ENCODE measurements at regions not wholly inside any gene's neighbourhood (a gene's known extent, or its start where the extent isn't known, plus 50 kb on each side); places are given as distances from the start of the nearest gene placed in this dataset.

DNA sequence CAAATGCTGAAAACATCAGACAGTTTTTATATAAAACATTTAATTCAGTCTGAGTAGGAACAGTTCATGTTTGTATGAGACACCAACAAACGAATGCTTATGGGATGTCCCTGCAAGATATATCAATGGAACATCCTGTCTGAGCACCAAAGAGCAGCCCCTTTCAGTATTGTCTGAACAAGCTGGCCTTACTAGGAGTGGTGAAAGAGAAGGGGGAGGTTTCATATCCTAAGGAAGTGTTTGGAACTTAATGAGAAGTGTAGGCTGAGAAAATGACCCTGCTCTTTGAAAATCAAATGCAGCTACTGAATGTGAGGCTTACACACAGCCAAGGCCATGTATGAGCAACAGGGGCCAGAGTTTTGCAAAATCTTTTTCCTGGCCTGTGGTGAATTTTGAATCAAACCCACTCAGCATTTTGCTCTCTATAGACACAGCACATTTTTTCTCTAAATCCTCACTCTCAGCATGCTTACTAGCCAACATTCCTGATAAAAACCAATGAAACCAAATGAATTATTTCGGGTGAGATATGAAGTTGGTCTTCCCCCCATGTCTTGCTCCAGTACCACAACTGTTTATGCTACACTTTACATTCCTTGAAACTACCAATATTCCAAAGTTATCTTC is 119.4 kb downstream of the LUZP4 start:
- Histone ChIP-seq H3K4me3 (no peak overlapping the region), H3K4me2 (peak overlapping the region; percentile 11), H3K27me3 (no peaks in the 10 kb centered on the region), H3K36me3 (replicated peaks; ENCODE audit: insufficient read depth, low read depth) (no peaks in the 10 kb centered on the region), H4K20me1 (ENCODE audit: insufficient read depth, poor library complexity, severe bottlenecking) (no peaks in the 10 kb centered on the region), H2AFZ (no peak overlapping the region), H3K79me2 (no peaks in the 10 kb centered on the region), H3K9me3 (ENCODE audit: low read depth) (no peaks in the 10 kb centered on the region), H3K4me1 (ENCODE audit: insufficient read depth) (peaks cover 16% of the 10 kb centered on the region), H3K9me2 (replicated peaks; ENCODE audit: insufficient read depth) (no peaks in the 10 kb centered on the region), H3K27ac (peak overlapping the region; percentile 23)
- TF ChIP-seq EZH2phosphoT487 (IDR thresholded peaks at IDR 0.05; ENCODE audit: low read depth, severe bottlenecking, unreplicated experiment) (no peak), EZH2 (IDR thresholded peaks at IDR 0.05; ENCODE audit: borderline replicate concordance) (no peak)
- TF ChIP-seq, protein P1, sequence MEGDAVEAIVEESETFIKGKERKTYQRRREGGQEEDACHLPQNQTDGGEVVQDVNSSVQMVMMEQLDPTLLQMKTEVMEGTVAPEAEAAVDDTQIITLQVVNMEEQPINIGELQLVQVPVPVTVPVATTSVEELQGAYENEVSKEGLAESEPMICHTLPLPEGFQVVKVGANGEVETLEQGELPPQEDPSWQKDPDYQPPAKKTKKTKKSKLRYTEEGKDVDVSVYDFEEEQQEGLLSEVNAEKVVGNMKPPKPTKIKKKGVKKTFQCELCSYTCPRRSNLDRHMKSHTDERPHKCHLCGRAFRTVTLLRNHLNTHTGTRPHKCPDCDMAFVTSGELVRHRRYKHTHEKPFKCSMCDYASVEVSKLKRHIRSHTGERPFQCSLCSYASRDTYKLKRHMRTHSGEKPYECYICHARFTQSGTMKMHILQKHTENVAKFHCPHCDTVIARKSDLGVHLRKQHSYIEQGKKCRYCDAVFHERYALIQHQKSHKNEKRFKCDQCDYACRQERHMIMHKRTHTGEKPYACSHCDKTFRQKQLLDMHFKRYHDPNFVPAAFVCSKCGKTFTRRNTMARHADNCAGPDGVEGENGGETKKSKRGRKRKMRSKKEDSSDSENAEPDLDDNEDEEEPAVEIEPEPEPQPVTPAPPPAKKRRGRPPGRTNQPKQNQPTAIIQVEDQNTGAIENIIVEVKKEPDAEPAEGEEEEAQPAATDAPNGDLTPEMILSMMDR (IDR thresholded peaks at IDR 0.05; ENCODE audit: poor library complexity): no peak
- DNase-seq (ENCODE audit: low spot score): no peak
- WGBS (ENCODE audit: low lambda C conversion rate, missing lambda C conversion rate): 71% methylated on average over 2 of the region's 2 CpGs

DNA sequence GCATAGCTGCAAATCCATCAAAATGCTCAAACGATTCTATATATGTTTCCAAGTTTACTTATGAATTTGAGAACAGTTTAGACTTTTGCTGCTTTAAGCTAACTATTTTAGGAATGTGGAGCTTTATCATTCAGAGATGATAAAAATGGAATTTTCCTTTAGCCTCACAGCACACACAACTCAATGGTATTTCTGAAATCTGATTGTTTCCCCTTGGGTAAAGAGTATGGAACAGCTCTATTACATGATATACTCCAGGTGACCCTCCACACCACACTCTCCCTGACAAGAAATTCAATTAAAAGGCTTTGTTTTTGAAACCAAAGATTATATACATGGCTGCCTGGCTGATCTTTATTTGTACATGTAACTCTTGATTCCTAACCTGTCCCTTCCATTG is 120.0 kb downstream of the LUZP4 start:
- TF ChIP-seq EZH2phosphoT487 (IDR thresholded peaks at IDR 0.05; ENCODE audit: low read depth, severe bottlenecking, unreplicated experiment): no peak
- TF ChIP-seq EZH2 (IDR thresholded peaks at IDR 0.05; ENCODE audit: borderline replicate concordance): no peak
- TF ChIP-seq, protein P1 (IDR thresholded peaks at IDR 0.05; ENCODE audit: poor library complexity): no peak
- peak overlapping the region; percentile 23 for H3K27ac ChIP-seq
- WGBS (ENCODE audit: low lambda C conversion rate, missing lambda C conversion rate): 19% methylated on average over 1 of the region's 1 CpG
- no peak for DNase-seq (ENCODE audit: low spot score)
- H3K9me3 ChIP-seq (ENCODE audit: low read depth): no peaks in the 10 kb centered on the region
- no peaks in the 10 kb centered on the region for H3K36me3 ChIP-seq (replicated peaks; ENCODE audit: insufficient read depth, low read depth)
- H3K9me2 ChIP-seq (replicated peaks; ENCODE audit: insufficient read depth): no peaks in the 10 kb centered on the region
- no peaks in the 10 kb centered on the region for H3K79me2 ChIP-seq
- peaks cover 16% of the 10 kb centered on the region for H3K4me1 ChIP-seq (ENCODE audit: insufficient read depth)
- no peaks in the 10 kb centered on the region for H3K27me3 ChIP-seq
- no peak overlapping the region for H2AFZ ChIP-seq
- H4K20me1 ChIP-seq (ENCODE audit: insufficient read depth, poor library complexity, severe bottlenecking): no peaks in the 10 kb centered on the region
- peak overlapping the region; percentile 11 for H3K4me2 ChIP-seq
- no peak overlapping the region for H3K4me3 ChIP-seq

DNA sequence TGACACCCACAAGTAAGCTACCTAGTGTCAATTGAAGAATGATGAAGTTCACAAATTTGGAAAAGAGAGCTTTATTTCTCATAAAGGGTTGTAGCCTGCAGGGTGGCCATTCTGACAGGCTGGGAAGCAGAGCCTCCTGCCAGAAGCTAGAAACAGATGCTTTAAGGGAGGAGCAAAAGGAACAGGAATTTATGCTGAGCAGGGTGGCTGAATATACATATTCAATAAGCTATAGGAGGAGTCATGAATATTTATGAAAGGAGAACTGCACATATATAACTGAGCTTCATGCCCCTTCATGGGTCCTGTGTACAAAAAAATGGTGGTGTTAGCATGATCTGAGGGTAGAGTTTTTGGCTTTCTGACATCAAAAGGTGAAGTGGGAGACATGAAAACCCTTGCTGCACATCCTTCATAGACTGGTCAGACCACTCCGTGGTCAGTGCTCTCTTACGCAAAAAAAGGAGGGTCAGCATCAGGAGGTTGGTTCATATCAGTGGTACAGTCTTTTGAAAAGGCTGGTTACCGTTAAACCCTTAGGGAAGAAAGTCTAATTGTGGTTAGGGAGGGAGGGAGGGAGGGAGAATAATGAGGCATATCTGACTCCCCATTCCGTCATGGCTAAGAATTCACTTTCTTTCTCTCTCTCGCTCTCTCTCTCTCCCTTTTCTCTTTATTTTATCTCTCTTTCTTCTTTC is 121.4 kb downstream of the LUZP4 start:
- DNase-seq (ENCODE audit: low spot score): no peak
- H3K4me2 ChIP-seq: no peak overlapping the region
- H3K9me2 ChIP-seq (replicated peaks; ENCODE audit: insufficient read depth): no peaks in the 10 kb centered on the region
- 88% methylated on average over 5 of the region's 5 CpGs for WGBS (ENCODE audit: low lambda C conversion rate, missing lambda C conversion rate)
- H3K36me3 ChIP-seq (replicated peaks; ENCODE audit: insufficient read depth, low read depth): no peaks in the 10 kb centered on the region
- H3K9me3 ChIP-seq (ENCODE audit: low read depth): no peaks in the 10 kb centered on the region
- no peaks in the 10 kb centered on the region for H4K20me1 ChIP-seq (ENCODE audit: insufficient read depth, poor library complexity, severe bottlenecking)
- no peak overlapping the region for H3K27ac ChIP-seq
- H3K4me3 ChIP-seq: no peak overlapping the region
- H3K4me1 ChIP-seq (ENCODE audit: insufficient read depth): peaks cover 16% of the 10 kb centered on the region
- no peak overlapping the region for H2AFZ ChIP-seq
- TF ChIP-seq, protein P1 (IDR thresholded peaks at IDR 0.05; ENCODE audit: poor library complexity): no peak
- no peak for TF ChIP-seq EZH2phosphoT487 (IDR thresholded peaks at IDR 0.05; ENCODE audit: low read depth, severe bottlenecking, unreplicated experiment)
- no peak for TF ChIP-seq EZH2 (IDR thresholded peaks at IDR 0.05; ENCODE audit: borderline replicate concordance)
- no peaks in the 10 kb centered on the region for H3K27me3 ChIP-seq
- no peaks in the 10 kb centered on the region for H3K79me2 ChIP-seq

Data from hepatocyte (in vitro differentiated cells).